Subcutaneous abdominal adipose tissue (tissue), 5 donors: ENCODE measurements at regions not wholly inside any gene's neighbourhood (a gene's known extent, or its start where the extent isn't known, plus 50 kb on each side); places are given as distances from the start of the nearest gene placed in this dataset.

ENCODE experiments used
- H3K27ac ChIP-seq: one replicate; pipeline ENCODE4 v1.7.0; 2013; ENCODE audit warnings: low read depth, mild to moderate bottlenecking, inconsistent platforms, low read length, moderate library complexity
- H3K27me3 ChIP-seq, 5 donors: one replicate each; pipeline ENCODE4 v1.7.0; 2013; ENCODE audit warnings: low read length in 5 of 5, inconsistent platforms in 1 of 5; ENCODE audit not compliant: control insufficient read depth in 5 of 5, insufficient read depth in 4 of 5
- H3K36me3 ChIP-seq, 5 donors: one replicate each; pipeline ENCODE4 v1.7.0; 2013; ENCODE audit warnings: low read length in 5 of 5; ENCODE audit not compliant: control insufficient read depth in 5 of 5, insufficient read depth in 5 of 5
- H3K4me1 ChIP-seq, 5 donors: one replicate each; pipeline ENCODE4 v1.7.0; 2013; ENCODE audit warnings: low read length in 5 of 5, mild to moderate bottlenecking in 3 of 5, moderate library complexity in 1 of 5; ENCODE audit not compliant: control insufficient read depth in 5 of 5, insufficient read depth in 5 of 5
- H3K4me3 ChIP-seq, 5 donors: one replicate each; pipeline ENCODE4 v1.7.0; 2013; ENCODE audit warnings: low read length in 5 of 5, low read depth in 1 of 5
- H3K9ac ChIP-seq, 5 donors: one replicate each; pipeline ENCODE4 v1.7.0; 2013; ENCODE audit warnings: low read length in 5 of 5, mild to moderate bottlenecking in 4 of 5, moderate library complexity in 3 of 5
- H3K9me3 ChIP-seq, 5 donors: one replicate each; pipeline ENCODE4 v1.7.0; 2013; ENCODE audit warnings: low read length in 5 of 5; ENCODE audit not compliant: control insufficient read depth in 5 of 5
- donor health status: healthy.
- donor health status: healthy.
- donor health status: healthy.
- donor health status: healthy.
- donor health status: healthy.

GRCh38 chr3:72242326-72242725 lies 457.4 kb upstream of the PROK2 start:
- Histone ChIP-seq H3K9me3 (no peaks in the 10 kb centered on the region), H3K27me3 (no peaks in the 10 kb centered on the region), H3K4me1 (peaks cover 13 to 39% (median 38%) of the 10 kb centered on the region in 5 donors), H3K4me3 (no peak overlapping the region), H3K27ac (no peak overlapping the region), H3K36me3 (no peaks in the 10 kb centered on the region), H3K9ac (no peak overlapping the region)

- Histone ChIP-seq H3K36me3 (no peaks in the 10 kb centered on the region), H3K27me3 (no peaks in the 10 kb centered on the region), H3K4me1 (peaks cover 9 to 35% (median 31%) of the 10 kb centered on the region in 5 donors), H3K9me3 (no peaks in the 10 kb centered on the region), H3K4me3 (no peak overlapping the region), H3K27ac (no peak overlapping the region), H3K9ac (no peak overlapping the region)
Measured at GRCh38 chr3:72241525-72241924, 456.6 kb upstream of the PROK2 start.

GRCh38 chr3:72240531-72240930 lies 455.6 kb upstream of the PROK2 start:
- Histone ChIP-seq H3K4me1 (peaks cover 6 to 26% (median 21%) of the 10 kb centered on the region in 5 donors), H3K9me3 (no peaks in the 10 kb centered on the region), H3K27ac (no peak overlapping the region), H3K4me3 (no peak overlapping the region), H3K36me3 (no peaks in the 10 kb centered on the region), H3K27me3 (no peaks in the 10 kb centered on the region), H3K9ac (no peak overlapping the region)

GRCh38 chr3:72238801-72239200 lies 453.9 kb upstream of the PROK2 start:
- peaks cover 0 to 22% (median 15%) of the 10 kb centered on the region in 5 donors for H3K4me1 ChIP-seq
- no peaks in the 10 kb centered on the region for H3K27me3 ChIP-seq
- H3K9ac ChIP-seq = no peak overlapping the region
- H3K36me3 ChIP-seq = no peaks in the 10 kb centered on the region
- no peaks in the 10 kb centered on the region for H3K9me3 ChIP-seq
- no peak overlapping the region for H3K27ac ChIP-seq
- H3K4me3 ChIP-seq = no peak overlapping the region

GRCh38 chr3:72238010-72238691 lies 453.2 kb upstream of the PROK2 start:
- H3K4me3 ChIP-seq = no peak overlapping the region
- no peak overlapping the region for H3K27ac ChIP-seq
- H3K9ac ChIP-seq = no peak overlapping the region
- peaks cover 0 to 27% (median 14%) of the 10 kb centered on the region in 5 donors for H3K4me1 ChIP-seq
- H3K9me3 ChIP-seq = peaks cover 0 to 4% (median 0%) of the 10 kb centered on the region in 5 donors
- H3K27me3 ChIP-seq = no peaks in the 10 kb centered on the region
- H3K36me3 ChIP-seq = no peaks in the 10 kb centered on the region

GRCh38 chr3:72237679-72238009 lies 452.7 kb upstream of the PROK2 start:
- peaks cover 0 to 5% (median 0%) of the 10 kb centered on the region in 5 donors for H3K9me3 ChIP-seq
- H3K4me1 ChIP-seq = peaks cover 0 to 27% (median 14%) of the 10 kb centered on the region in 5 donors
- H3K9ac ChIP-seq = no peak overlapping the region
- no peak overlapping the region for H3K27ac ChIP-seq
- no peak overlapping the region for H3K4me3 ChIP-seq
- no peaks in the 10 kb centered on the region for H3K27me3 ChIP-seq
- H3K36me3 ChIP-seq = no peaks in the 10 kb centered on the region

- Histone ChIP-seq H3K9me3 (peaks cover 0 to 5% (median 0%) of the 10 kb centered on the region in 5 donors), H3K36me3 (no peaks in the 10 kb centered on the region), H3K4me3 (no peak overlapping the region), H3K27me3 (no peaks in the 10 kb centered on the region), H3K4me1 (peaks cover 6 to 40% (median 29%) of the 10 kb centered on the region in 5 donors), H3K27ac (no peak overlapping the region), H3K9ac (no peak overlapping the region)
Measured at GRCh38 chr3:72234391-72234790, 449.4 kb upstream of the PROK2 start.

GRCh38 chr3:72233571-72233970 lies 448.6 kb upstream of the PROK2 start:
- no peak overlapping the region for H3K4me3 ChIP-seq
- H3K27me3 ChIP-seq = no peaks in the 10 kb centered on the region
- no peak overlapping the region for H3K27ac ChIP-seq
- peaks cover 0 to 5% (median 0%) of the 10 kb centered on the region in 5 donors for H3K9me3 ChIP-seq
- H3K9ac ChIP-seq = no peak overlapping the region
- peaks cover 6 to 38% (median 27%) of the 10 kb centered on the region in 5 donors for H3K4me1 ChIP-seq
- no peaks in the 10 kb centered on the region for H3K36me3 ChIP-seq

- Histone ChIP-seq H3K9ac (no peak overlapping the region), H3K9me3 (peaks cover 0 to 5% (median 0%) of the 10 kb centered on the region in 5 donors), H3K27me3 (no peaks in the 10 kb centered on the region), H3K36me3 (no peaks in the 10 kb centered on the region), H3K27ac (no peak overlapping the region), H3K4me1 (peaks cover 6 to 33% (median 22%) of the 10 kb centered on the region in 5 donors), H3K4me3 (no peak overlapping the region)
Measured at GRCh38 chr3:72232777-72233176, 447.8 kb upstream of the PROK2 start.

GRCh38 chr3:72232331-72232730 lies 447.4 kb upstream of the PROK2 start:
- Histone ChIP-seq H3K9me3 (peaks cover 0 to 5% (median 0%) of the 10 kb centered on the region in 5 donors), H3K27me3 (no peaks in the 10 kb centered on the region), H3K27ac (no peak overlapping the region), H3K9ac (no peak overlapping the region), H3K4me3 (no peak overlapping the region), H3K36me3 (no peaks in the 10 kb centered on the region), H3K4me1 (peaks cover 6 to 33% (median 22%) of the 10 kb centered on the region in 5 donors)
